ENCODE measurements at regions not wholly inside any gene's neighbourhood (a gene's known extent, or its start where the extent isn't known, plus 50 kb on each side); places are given as distances from the start of the nearest gene placed in this dataset.

GRCh38 chr6:54503144-54503543, 194.9 kb downstream of the TINAG start:
- H3K36me3 ChIP-seq (ENCODE audit: control insufficient read depth in 2 of 2, extremely low read depth in 1 of 2, insufficient read depth in 1 of 2, low read length in 1 of 2) = no peaks in the 10 kb centered on the region
- Mint-ChIP-seq H3K27ac (no peak overlapping the region), H3K9me3 (peaks cover 10 to 32% (median 21%) of the 10 kb centered on the region in 3 donors), H3K4me1 (no peaks in the 10 kb centered on the region), H3K36me3 (no peaks in the 10 kb centered on the region), H3K27me3 (no peaks in the 10 kb centered on the region), H3K4me3 (no peak overlapping the region)
- ChIA-PET CTCF (no interaction called here), POLR2A (no interaction called here)
- WGBS (ENCODE audit: insufficient coverage) = no CpG with 5 or more reads among the region's 1 CpG
- H3K4me3 ChIP-seq (ENCODE audit: control insufficient read depth in 1 of 2, extremely low read depth in 1 of 2, low read length in 1 of 2) = no peak overlapping the region
- no peak for DNase-seq
- no peak for ATAC-seq (replicated peaks in 1 of 4)
- H3K27me3 ChIP-seq (replicated peaks in 1 of 2; ENCODE audit: control insufficient read depth in 2 of 2, extremely low read depth in 1 of 2, insufficient read depth in 2 of 2, low read length in 1 of 2) = no peaks in the 10 kb centered on the region
- no peaks in the 10 kb centered on the region for H3K4me1 ChIP-seq (ENCODE audit: control insufficient read depth in 1 of 2, extremely low read depth in 1 of 2, insufficient read depth in 2 of 2, low read length in 2 of 2)
- H3K27ac ChIP-seq (ENCODE audit: low read length) = no peak overlapping the region
- H3K9me3 ChIP-seq = no peaks in the 10 kb centered on the region

GRCh38 chr6:54515013-54515412, 206.8 kb downstream of the TINAG start:
- Histone ChIP-seq H3K4me1 (ENCODE audit: control insufficient read depth in 1 of 2, extremely low read depth in 1 of 2, insufficient read depth in 2 of 2, low read length in 2 of 2) (no peaks in the 10 kb centered on the region), H3K4me3 (ENCODE audit: control insufficient read depth in 1 of 2, extremely low read depth in 1 of 2, low read length in 1 of 2) (no peak overlapping the region), H3K27me3 (replicated peaks in 1 of 2; ENCODE audit: control insufficient read depth in 2 of 2, extremely low read depth in 1 of 2, insufficient read depth in 2 of 2, low read length in 1 of 2) (no peaks in the 10 kb centered on the region), H3K9me3 (no peaks in the 10 kb centered on the region), H3K36me3 (ENCODE audit: control insufficient read depth in 2 of 2, extremely low read depth in 1 of 2, insufficient read depth in 1 of 2, low read length in 1 of 2) (no peaks in the 10 kb centered on the region), H3K27ac (ENCODE audit: low read length) (no peak overlapping the region)
- H3K36me3 Mint-ChIP-seq = no peaks in the 10 kb centered on the region
- no peaks in the 10 kb centered on the region for H3K27me3 Mint-ChIP-seq
- ChIA-PET POLR2A (no interaction called here), CTCF (no interaction called here)
- no peaks in the 10 kb centered on the region for H3K4me1 Mint-ChIP-seq
- ATAC-seq (replicated peaks in 1 of 4) = no peak
- H3K27ac Mint-ChIP-seq = no peak overlapping the region
- WGBS (ENCODE audit: insufficient coverage) = no CpG with 5 or more reads among the region's 2 CpGs
- H3K4me3 Mint-ChIP-seq = no peak overlapping the region
- DNase-seq = no peak
- peaks cover 0 to 14% (median 5%) of the 10 kb centered on the region in 3 donors for H3K9me3 Mint-ChIP-seq

GRCh38 chr6:54515713-54516112, 207.5 kb downstream of the TINAG start:
- H3K9me3 ChIP-seq = no peaks in the 10 kb centered on the region
- no peaks in the 10 kb centered on the region for H3K4me1 Mint-ChIP-seq
- no peak for DNase-seq
- H3K4me3 Mint-ChIP-seq = no peak overlapping the region
- ATAC-seq (replicated peaks in 1 of 4) = no peak
- no peaks in the 10 kb centered on the region for H3K36me3 Mint-ChIP-seq
- H3K27me3 Mint-ChIP-seq = no peaks in the 10 kb centered on the region
- H3K27me3 ChIP-seq (replicated peaks in 1 of 2; ENCODE audit: control insufficient read depth in 2 of 2, extremely low read depth in 1 of 2, insufficient read depth in 2 of 2, low read length in 1 of 2) = no peaks in the 10 kb centered on the region
- H3K4me1 ChIP-seq (ENCODE audit: control insufficient read depth in 1 of 2, extremely low read depth in 1 of 2, insufficient read depth in 2 of 2, low read length in 2 of 2) = no peaks in the 10 kb centered on the region
- H3K27ac ChIP-seq (ENCODE audit: low read length) = no peak overlapping the region
- no peak overlapping the region for H3K4me3 ChIP-seq (ENCODE audit: control insufficient read depth in 1 of 2, extremely low read depth in 1 of 2, low read length in 1 of 2)
- H3K36me3 ChIP-seq (ENCODE audit: control insufficient read depth in 2 of 2, extremely low read depth in 1 of 2, insufficient read depth in 1 of 2, low read length in 1 of 2) = no peaks in the 10 kb centered on the region
- H3K27ac Mint-ChIP-seq = no peak overlapping the region
- ChIA-PET CTCF (no interaction called here), POLR2A (no interaction called here)
- peaks cover 0 to 17% (median 7%) of the 10 kb centered on the region in 3 donors for H3K9me3 Mint-ChIP-seq
- WGBS (ENCODE audit: insufficient coverage) = no CpG with 5 or more reads among the region's 1 CpG

DNA sequence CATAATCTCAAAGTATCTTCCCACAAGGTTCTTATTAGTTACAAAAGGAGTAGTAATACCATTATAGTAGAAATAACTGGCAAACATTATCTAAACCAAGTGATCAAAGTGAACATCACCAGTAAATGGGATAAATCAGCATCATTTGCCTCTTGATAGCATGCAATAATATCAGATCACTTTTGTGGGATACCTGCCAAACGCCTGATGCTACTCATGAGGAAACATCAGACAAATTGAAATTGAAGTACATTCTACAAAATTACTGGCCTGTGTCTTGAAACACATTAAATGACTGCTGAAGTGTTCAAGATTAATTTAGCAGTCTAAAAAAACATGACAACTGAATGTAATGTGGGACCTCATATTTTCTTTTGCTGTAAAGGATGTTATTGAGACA, 208.1 kb downstream of the TINAG start:
- POLR2A ChIA-PET = no interaction called here
- no peaks in the 10 kb centered on the region for H3K4me1 ChIP-seq (ENCODE audit: control insufficient read depth in 1 of 2, extremely low read depth in 1 of 2, insufficient read depth in 2 of 2, low read length in 2 of 2)
- H3K27ac ChIP-seq (ENCODE audit: low read length) = no peak overlapping the region
- H3K27me3 ChIP-seq (replicated peaks in 1 of 2; ENCODE audit: control insufficient read depth in 2 of 2, extremely low read depth in 1 of 2, insufficient read depth in 2 of 2, low read length in 1 of 2) = no peaks in the 10 kb centered on the region
- no peaks in the 10 kb centered on the region for H3K27me3 Mint-ChIP-seq
- no peaks in the 10 kb centered on the region for H3K4me1 Mint-ChIP-seq
- CTCF ChIA-PET = no interaction called here
- H3K4me3 ChIP-seq (ENCODE audit: control insufficient read depth in 1 of 2, extremely low read depth in 1 of 2, low read length in 1 of 2) = no peak overlapping the region
- DNase-seq = no peak
- peaks cover 0 to 18% (median 12%) of the 10 kb centered on the region in 3 donors for H3K9me3 Mint-ChIP-seq
- no CpG with 5 or more reads among the region's 1 CpG for WGBS (ENCODE audit: insufficient coverage)
- no peak overlapping the region for H3K27ac Mint-ChIP-seq
- H3K4me3 Mint-ChIP-seq = no peak overlapping the region
- ATAC-seq (replicated peaks in 1 of 4) = no peak
- H3K9me3 ChIP-seq = no peaks in the 10 kb centered on the region
- no peaks in the 10 kb centered on the region for H3K36me3 ChIP-seq (ENCODE audit: control insufficient read depth in 2 of 2, extremely low read depth in 1 of 2, insufficient read depth in 1 of 2, low read length in 1 of 2)
- H3K36me3 Mint-ChIP-seq = no peaks in the 10 kb centered on the region

- no peak for ATAC-seq (replicated peaks in 1 of 4)
- H3K4me3 Mint-ChIP-seq = no peak overlapping the region
- no peaks in the 10 kb centered on the region for H3K4me1 Mint-ChIP-seq
- no peaks in the 10 kb centered on the region for H3K36me3 Mint-ChIP-seq
- H3K27me3 Mint-ChIP-seq = no peaks in the 10 kb centered on the region
- CTCF ChIA-PET = no interaction called here
- 84% methylated on average over 3 of the region's 3 CpGs for WGBS (ENCODE audit: insufficient coverage)
- no peak overlapping the region for H3K27ac Mint-ChIP-seq
- no peak overlapping the region for H3K27ac ChIP-seq (ENCODE audit: low read length)
- H3K36me3 ChIP-seq (ENCODE audit: control insufficient read depth in 2 of 2, extremely low read depth in 1 of 2, insufficient read depth in 1 of 2, low read length in 1 of 2) = no peaks in the 10 kb centered on the region
- H3K9me3 ChIP-seq = no peaks in the 10 kb centered on the region
- no peak overlapping the region for H3K4me3 ChIP-seq (ENCODE audit: control insufficient read depth in 1 of 2, extremely low read depth in 1 of 2, low read length in 1 of 2)
- H3K27me3 ChIP-seq (replicated peaks in 1 of 2; ENCODE audit: control insufficient read depth in 2 of 2, extremely low read depth in 1 of 2, insufficient read depth in 2 of 2, low read length in 1 of 2) = no peaks in the 10 kb centered on the region
- POLR2A ChIA-PET = no interaction called here
- no peaks in the 10 kb centered on the region for H3K4me1 ChIP-seq (ENCODE audit: control insufficient read depth in 1 of 2, extremely low read depth in 1 of 2, insufficient read depth in 2 of 2, low read length in 2 of 2)
- DNase-seq = no peak
- peaks cover 2 to 14% (median 12%) of the 10 kb centered on the region in 3 donors for H3K9me3 Mint-ChIP-seq
These were observed 210.9 kb downstream of the TINAG start for GRCh38 chr6:54519161-54519560.

DNA sequence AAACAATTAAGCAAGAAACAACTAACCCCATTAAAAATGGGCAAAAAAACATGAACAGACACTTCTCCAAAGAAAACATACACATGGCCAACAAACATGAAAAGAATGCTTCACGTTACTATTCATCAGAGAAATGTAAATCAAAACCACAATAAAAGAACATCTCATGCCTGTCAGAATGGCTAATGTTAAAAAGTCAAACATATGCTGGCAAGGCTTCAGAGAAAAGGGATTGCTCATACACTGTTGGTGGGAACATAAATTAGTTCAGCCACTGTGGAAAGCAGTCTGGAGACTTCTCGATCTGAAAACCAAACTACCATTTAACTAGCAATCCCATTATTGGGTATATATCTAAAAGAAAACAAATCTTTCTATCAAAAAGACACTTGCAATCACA, 217.5 kb downstream of the TINAG start:
- H3K4me3 Mint-ChIP-seq = no peak overlapping the region
- CTCF ChIA-PET = no interaction called here
- no CpG with 5 or more reads among the region's 2 CpGs for WGBS (ENCODE audit: insufficient coverage)
- H3K4me1 Mint-ChIP-seq = no peaks in the 10 kb centered on the region
- H3K27me3 ChIP-seq (replicated peaks in 1 of 2; ENCODE audit: control insufficient read depth in 2 of 2, extremely low read depth in 1 of 2, insufficient read depth in 2 of 2, low read length in 1 of 2) = no peaks in the 10 kb centered on the region
- POLR2A ChIA-PET = no interaction called here
- H3K9me3 Mint-ChIP-seq = peaks cover 5 to 17% (median 13%) of the 10 kb centered on the region in 3 donors
- no peak overlapping the region for H3K27ac Mint-ChIP-seq
- H3K27ac ChIP-seq (ENCODE audit: low read length) = no peak overlapping the region
- ATAC-seq (replicated peaks in 1 of 4) (no peak), DNase-seq (no peak)
- no peaks in the 10 kb centered on the region for H3K27me3 Mint-ChIP-seq
- H3K9me3 ChIP-seq = no peaks in the 10 kb centered on the region
- H3K4me1 ChIP-seq (ENCODE audit: control insufficient read depth in 1 of 2, extremely low read depth in 1 of 2, insufficient read depth in 2 of 2, low read length in 2 of 2) = no peaks in the 10 kb centered on the region
- no peaks in the 10 kb centered on the region for H3K36me3 Mint-ChIP-seq
- H3K36me3 ChIP-seq (ENCODE audit: control insufficient read depth in 2 of 2, extremely low read depth in 1 of 2, insufficient read depth in 1 of 2, low read length in 1 of 2) = no peaks in the 10 kb centered on the region
- H3K4me3 ChIP-seq (ENCODE audit: control insufficient read depth in 1 of 2, extremely low read depth in 1 of 2, low read length in 1 of 2) = no peak overlapping the region

DNA sequence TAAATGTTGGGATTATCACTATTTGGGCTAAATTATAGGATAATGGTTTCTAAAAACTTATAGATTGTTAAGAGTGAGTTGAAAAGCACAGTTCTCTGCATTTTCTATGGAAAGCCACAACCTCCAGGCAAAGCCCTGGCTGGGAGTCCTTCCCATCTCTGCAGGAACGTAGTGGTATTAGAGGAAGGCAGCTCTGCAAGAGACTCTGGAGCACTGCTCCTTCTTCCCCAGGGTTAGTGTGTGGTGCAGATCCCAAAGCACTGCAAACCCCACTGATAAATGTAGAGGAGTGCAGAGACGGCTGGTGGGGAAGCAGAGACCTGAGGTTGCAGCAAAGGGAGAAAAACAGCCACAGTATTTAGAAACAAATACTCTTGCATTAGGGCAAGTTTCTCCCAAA, 225.3 kb downstream of the TINAG start:
- no peaks in the 10 kb centered on the region for H3K4me1 Mint-ChIP-seq
- peaks cover 0 to 16% (median 10%) of the 10 kb centered on the region in 3 donors for H3K9me3 Mint-ChIP-seq
- no peak overlapping the region for H3K27ac Mint-ChIP-seq
- ChIA-PET CTCF (no interaction called here), POLR2A (no interaction called here)
- no peaks in the 10 kb centered on the region for H3K36me3 Mint-ChIP-seq
- no peak for ATAC-seq (replicated peaks in 1 of 4)
- H3K27ac ChIP-seq (ENCODE audit: low read length) = no peak overlapping the region
- no peak for DNase-seq
- no peaks in the 10 kb centered on the region for H3K36me3 ChIP-seq (ENCODE audit: control insufficient read depth in 2 of 2, extremely low read depth in 1 of 2, insufficient read depth in 1 of 2, low read length in 1 of 2)
- WGBS (ENCODE audit: insufficient coverage) = 40% methylated on average over 1 of the region's 2 CpGs
- no peak overlapping the region for H3K4me3 ChIP-seq (ENCODE audit: control insufficient read depth in 1 of 2, extremely low read depth in 1 of 2, low read length in 1 of 2)
- H3K9me3 ChIP-seq = no peaks in the 10 kb centered on the region
- H3K27me3 Mint-ChIP-seq = no peaks in the 10 kb centered on the region
- no peak overlapping the region for H3K4me3 Mint-ChIP-seq
- no peaks in the 10 kb centered on the region for H3K27me3 ChIP-seq (replicated peaks in 1 of 2; ENCODE audit: control insufficient read depth in 2 of 2, extremely low read depth in 1 of 2, insufficient read depth in 2 of 2, low read length in 1 of 2)
- H3K4me1 ChIP-seq (ENCODE audit: control insufficient read depth in 1 of 2, extremely low read depth in 1 of 2, insufficient read depth in 2 of 2, low read length in 2 of 2) = no peaks in the 10 kb centered on the region

All from T-cell (primary cell).